Muscle layer of duodenum (tissue), 2 donors: ENCODE measurements at regions not wholly inside any gene's neighbourhood (a gene's known extent, or its start where the extent isn't known, plus 50 kb on each side); places are given as distances from the start of the nearest gene placed in this dataset.

Source experiments
- H3K27ac ChIP-seq: one replicate; pipeline ENCODE4 v1.7.0; 2013; ENCODE audit warnings: mild to moderate bottlenecking, low read length
- H3K27me3 ChIP-seq: one replicate; pipeline ENCODE4 v1.7.0; 2013; ENCODE audit warnings: low read depth, mild to moderate bottlenecking, control low read depth, low read length
- H3K36me3 ChIP-seq, 2 donors: one replicate each; pipeline ENCODE4 v1.7.0; 2013; ENCODE audit warnings: low read length in 2 of 2, control low read depth in 1 of 2, mild to moderate bottlenecking in 1 of 2; ENCODE audit not compliant: insufficient read depth in 2 of 2, control insufficient read depth in 1 of 2
- H3K4me1 ChIP-seq, 2 donors: one replicate each; pipeline ENCODE4 v1.7.0; 2013; ENCODE audit warnings: low read length in 2 of 2, mild to moderate bottlenecking in 2 of 2, control low read depth in 1 of 2, moderate library complexity in 1 of 2; ENCODE audit not compliant: insufficient read depth in 2 of 2, control insufficient read depth in 1 of 2
- H3K4me3 ChIP-seq, 2 donors: one replicate each; pipeline ENCODE4 v1.7.0; 2013; ENCODE audit warnings: low read length in 2 of 2, low read depth in 1 of 2, mild to moderate bottlenecking in 1 of 2
- H3K9me3 ChIP-seq, 2 donors: one replicate each; pipeline ENCODE4 v1.7.0; 2013; ENCODE audit warnings: low read length in 2 of 2, control low read depth in 1 of 2, mild to moderate bottlenecking in 1 of 2; ENCODE audit not compliant: control insufficient read depth in 1 of 2
- donor health status: healthy.

DNA sequence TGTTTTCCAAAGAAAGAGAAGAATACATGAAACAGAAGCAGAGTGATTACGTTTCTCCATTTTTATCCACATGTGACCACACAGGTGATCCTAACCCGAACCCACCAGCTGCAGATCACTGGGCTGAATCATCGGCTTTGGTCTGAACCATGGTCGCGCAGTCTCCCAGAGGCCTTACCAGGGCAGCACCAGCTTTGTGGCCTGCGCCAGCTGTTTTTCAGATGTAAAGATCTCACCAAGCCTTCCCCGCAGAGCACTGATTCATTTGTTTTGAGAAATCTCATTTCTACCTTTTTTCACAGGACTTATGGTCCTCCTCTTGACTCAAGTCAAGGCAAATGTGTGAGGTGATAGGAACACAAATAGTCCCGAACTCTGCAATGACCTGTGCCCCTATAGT lies 207.0 kb upstream of the PPP2R2D start:
- peaks cover 4% of the 10 kb centered on the region for H3K27me3 ChIP-seq
- H3K27ac ChIP-seq = no peak overlapping the region
- H3K4me1 ChIP-seq = no peaks in the 10 kb centered on the region
- H3K36me3 ChIP-seq = no peaks in the 10 kb centered on the region
- no peaks in the 10 kb centered on the region for H3K9me3 ChIP-seq
- no peak overlapping the region for H3K4me3 ChIP-seq

DNA sequence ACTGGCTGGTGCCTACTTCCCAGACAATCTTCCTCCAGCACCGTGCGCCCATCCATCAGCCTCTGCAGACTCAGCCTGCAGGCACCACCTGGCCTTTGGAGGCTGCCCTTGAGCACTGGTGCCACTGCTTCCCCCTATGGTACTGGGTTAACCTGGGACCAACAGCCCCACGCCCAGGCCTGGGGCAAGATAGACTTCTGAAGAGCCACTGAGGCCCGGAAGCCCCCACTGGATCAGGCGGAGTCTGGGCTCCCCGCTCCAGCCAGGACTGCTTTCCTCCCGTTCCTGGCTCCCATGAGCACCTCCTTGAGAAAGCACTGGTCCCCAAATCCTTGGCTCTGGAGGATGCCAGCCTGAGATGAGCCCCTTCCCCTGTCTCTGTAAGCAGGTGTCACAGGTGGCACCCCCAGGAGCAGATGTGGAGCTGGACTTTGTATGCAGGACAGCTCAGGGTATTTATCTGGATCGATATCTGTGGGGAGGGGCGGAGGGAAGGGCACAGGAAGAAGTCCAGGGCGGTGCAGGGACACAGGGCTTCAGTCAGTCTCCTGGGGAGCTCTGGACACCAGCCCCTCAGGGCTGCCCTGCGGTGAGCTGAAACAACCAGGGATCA lies 206.5 kb upstream of the PPP2R2D start:
- Histone ChIP-seq H3K27me3 (peaks cover 4% of the 10 kb centered on the region), H3K9me3 (no peaks in the 10 kb centered on the region), H3K4me1 (no peaks in the 10 kb centered on the region), H3K27ac (no peak overlapping the region), H3K4me3 (no peak overlapping the region), H3K36me3 (no peaks in the 10 kb centered on the region)

GRCh38 chr10:131694781-131695495 lies 205.9 kb upstream of the PPP2R2D start:
- H3K27me3 ChIP-seq = peaks cover 4% of the 10 kb centered on the region
- H3K9me3 ChIP-seq = no peaks in the 10 kb centered on the region
- no peak overlapping the region for H3K4me3 ChIP-seq

GRCh38 chr10:131695496-131696165 lies 205.2 kb upstream of the PPP2R2D start:
- no peak overlapping the region for H3K4me3 ChIP-seq
- H3K27ac ChIP-seq = no peak overlapping the region
- no peaks in the 10 kb centered on the region for H3K4me1 ChIP-seq
- H3K36me3 ChIP-seq = no peaks in the 10 kb centered on the region
- H3K9me3 ChIP-seq = no peaks in the 10 kb centered on the region
- peaks cover 4% of the 10 kb centered on the region for H3K27me3 ChIP-seq

More at GRCh38 chr10:131694781-131695495, 205.9 kb upstream of the PPP2R2D start:
- Histone ChIP-seq H3K4me1 (no peaks in the 10 kb centered on the region), H3K27ac (no peak overlapping the region), H3K36me3 (no peaks in the 10 kb centered on the region)

DNA sequence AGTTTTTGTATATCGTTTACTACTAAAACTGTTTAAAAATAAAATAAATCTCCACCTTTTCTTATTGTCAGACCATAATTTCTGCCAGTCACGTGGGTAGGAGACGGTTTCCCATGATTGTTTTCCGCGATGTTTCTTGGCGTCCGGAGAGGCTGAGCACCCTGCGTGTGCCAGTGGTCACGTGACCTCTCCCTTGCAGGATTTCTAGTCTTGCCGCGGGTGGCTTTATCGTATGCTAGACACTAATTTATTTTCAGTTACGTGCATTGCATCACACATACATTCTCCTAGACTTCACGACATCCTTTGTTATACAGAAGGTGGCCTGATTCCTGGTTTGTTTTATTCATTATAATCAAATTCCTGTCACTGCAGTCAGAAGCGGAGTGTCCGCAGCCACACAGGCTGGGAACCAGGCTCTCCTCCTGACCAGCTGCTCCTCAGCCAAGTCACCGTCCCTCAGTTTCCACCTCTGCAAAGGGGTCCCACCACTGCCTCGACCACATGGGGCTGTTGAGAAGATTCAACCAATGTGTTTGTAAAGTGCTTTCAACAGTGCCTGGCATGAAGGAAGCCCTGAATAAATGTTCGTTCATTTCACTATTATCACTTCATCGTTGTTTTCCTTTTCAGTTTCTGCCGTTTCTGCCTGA lies 203.2 kb upstream of the PPP2R2D start:
- no peaks in the 10 kb centered on the region for H3K4me1 ChIP-seq
- no peak overlapping the region for H3K27ac ChIP-seq
- peaks cover 2% of the 10 kb centered on the region for H3K27me3 ChIP-seq
- no peaks in the 10 kb centered on the region for H3K9me3 ChIP-seq
- no peak overlapping the region for H3K4me3 ChIP-seq
- H3K36me3 ChIP-seq = no peaks in the 10 kb centered on the region

DNA sequence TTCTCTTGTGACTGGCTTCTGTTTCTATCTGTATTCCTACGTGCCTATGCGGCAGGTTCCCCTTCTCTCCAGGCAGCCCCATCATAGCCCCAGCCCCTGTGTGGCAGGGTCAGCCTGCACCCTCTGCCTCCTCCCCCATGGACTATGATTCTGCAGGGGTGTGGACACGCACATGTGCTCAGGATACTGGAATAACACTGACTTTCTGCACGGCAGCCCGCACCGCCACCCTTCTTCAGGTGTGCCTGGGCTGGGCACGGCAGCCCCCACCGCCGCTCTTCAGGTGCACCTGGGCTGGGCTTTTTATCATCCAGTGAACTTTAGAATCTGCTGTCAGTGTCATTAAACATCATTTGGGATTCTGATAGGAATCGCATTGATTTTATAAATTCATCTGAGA lies 202.6 kb upstream of the PPP2R2D start:
- Histone ChIP-seq H3K27ac (no peak overlapping the region), H3K36me3 (no peaks in the 10 kb centered on the region), H3K4me1 (no peaks in the 10 kb centered on the region), H3K4me3 (no peak overlapping the region), H3K9me3 (no peaks in the 10 kb centered on the region), H3K27me3 (no peaks in the 10 kb centered on the region)

- Histone ChIP-seq H3K9me3 (peaks cover 0 to 2% of the 10 kb centered on the region in 2 donors), H3K4me3 (no peak overlapping the region), H3K27ac (no peak overlapping the region), H3K4me1 (no peaks in the 10 kb centered on the region), H3K27me3 (no peaks in the 10 kb centered on the region), H3K36me3 (no peaks in the 10 kb centered on the region)
Observed at GRCh38 chr10:131698986-131699385, 201.8 kb upstream of the PPP2R2D start.

- H3K9me3 ChIP-seq = peaks cover 0 to 5% of the 10 kb centered on the region in 2 donors
- H3K4me3 ChIP-seq = no peak overlapping the region
- no peak overlapping the region for H3K27ac ChIP-seq
- H3K4me1 ChIP-seq = no peaks in the 10 kb centered on the region
- H3K36me3 ChIP-seq = no peaks in the 10 kb centered on the region
- H3K27me3 ChIP-seq = no peaks in the 10 kb centered on the region
Observed at GRCh38 chr10:131700032-131700431, 200.8 kb upstream of the PPP2R2D start.

DNA sequence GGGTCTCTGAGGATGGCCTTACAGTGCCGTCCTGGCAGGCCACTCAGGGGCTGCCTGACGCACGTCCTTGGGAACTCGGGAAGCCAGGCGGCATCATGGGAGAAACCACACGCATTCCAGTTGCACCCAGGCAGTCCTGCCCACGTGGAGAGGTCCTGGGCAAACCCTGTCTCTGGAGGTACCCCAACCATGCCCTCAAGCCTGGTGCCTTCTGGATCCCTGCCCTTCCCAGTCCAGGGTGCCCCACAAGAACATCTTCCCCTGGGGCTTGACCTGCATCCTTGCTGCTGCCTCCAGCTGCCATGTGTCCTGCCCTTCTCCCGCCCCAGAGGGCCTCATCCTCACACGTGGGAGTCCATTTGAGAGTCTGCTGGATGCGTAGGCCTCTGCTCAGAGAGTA lies 200.3 kb upstream of the PPP2R2D start:
- H3K9me3 ChIP-seq = peaks cover 0 to 5% of the 10 kb centered on the region in 2 donors
- H3K27ac ChIP-seq = no peak overlapping the region
- no peaks in the 10 kb centered on the region for H3K27me3 ChIP-seq
- no peaks in the 10 kb centered on the region for H3K36me3 ChIP-seq
- no peak overlapping the region for H3K4me3 ChIP-seq
- H3K4me1 ChIP-seq = no peaks in the 10 kb centered on the region

DNA sequence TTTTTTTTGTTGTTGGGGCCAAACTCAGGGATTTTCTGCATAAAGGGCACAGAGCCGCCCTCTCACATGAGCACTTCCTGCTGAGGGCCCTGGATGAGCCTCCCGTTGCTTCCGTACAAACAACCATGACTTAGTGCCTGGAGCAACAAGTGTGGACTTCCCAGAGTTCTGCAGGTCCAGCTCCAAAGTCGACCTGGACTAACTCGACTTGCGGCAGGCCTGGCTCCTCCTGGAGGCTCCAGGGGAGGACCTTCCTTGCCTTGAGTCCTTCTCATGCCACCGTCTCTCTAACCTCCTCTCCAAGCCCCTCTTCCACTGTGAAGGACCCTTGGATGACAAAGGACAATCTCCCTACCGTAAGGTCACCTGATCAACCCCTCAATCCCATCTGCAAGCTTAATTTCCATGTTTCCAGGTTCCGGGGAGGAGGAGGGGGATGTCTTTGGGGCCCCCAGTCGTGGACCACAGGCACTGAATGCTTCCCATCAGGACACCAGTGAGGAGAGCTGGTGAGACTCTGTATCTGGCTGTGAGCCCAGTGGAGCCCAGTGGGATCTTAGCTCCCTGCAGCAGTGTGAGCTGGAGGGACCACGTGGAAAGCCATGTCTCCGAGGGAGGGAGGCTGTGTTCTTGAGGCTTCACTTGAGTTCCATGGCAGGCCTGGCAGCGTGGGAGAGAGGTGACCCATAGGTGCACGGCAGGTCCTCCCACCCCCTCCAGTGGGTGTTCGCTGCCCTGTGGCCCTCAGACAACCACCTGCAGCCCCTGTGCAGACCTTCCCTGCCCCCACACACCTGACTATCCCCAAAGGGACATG lies 199.5 kb upstream of the PPP2R2D start:
- peaks cover 0 to 7% of the 10 kb centered on the region in 2 donors for H3K9me3 ChIP-seq
- H3K4me1 ChIP-seq = no peaks in the 10 kb centered on the region
- no peaks in the 10 kb centered on the region for H3K27me3 ChIP-seq
- no peak overlapping the region for H3K27ac ChIP-seq
- H3K4me3 ChIP-seq = no peak overlapping the region
- H3K36me3 ChIP-seq = no peaks in the 10 kb centered on the region
